NCI-H345 (cell line): ENCODE measurements at regions not wholly inside any gene's neighbourhood (a gene's known extent, or its start where the extent isn't known, plus 50 kb on each side); places are given as distances from the start of the nearest gene placed in this dataset.
"Not testable (repeated sequence)": the region's sequence is repeated elsewhere in the genome, so short reads cannot be mapped to it uniquely, and the experiment has no call there.

ENCODE experiments used
- DNase-seq: peaks from one replicate; lab custom pipeline; 2025; lab: John Stamatoyannopoulos, UW

GRCh38 chr16:31975826-31976419, 102.3 kb downstream of the ZNF267 start:
- DNase-seq, result not testable (repeated sequence)

GRCh38 chr16:31978463-31978862, 104.9 kb downstream of the ZNF267 start:
- not testable (repeated sequence) for DNase-seq

GRCh38 chr16:31981739-31982138, 108.1 kb downstream of the ZNF267 start:
- not testable (repeated sequence) for DNase-seq

GRCh38 chr16:31982986-31983385, 109.4 kb downstream of the ZNF267 start:
- not testable (repeated sequence) for DNase-seq

GRCh38 chr16:31983666-31984065, 110.1 kb downstream of the ZNF267 start:
- not testable (repeated sequence) for DNase-seq

- DNase-seq, result not testable (repeated sequence)
Measured at GRCh38 chr16:31986895-31987294, 113.3 kb downstream of the ZNF267 start.

GRCh38 chr16:31988595-31989581, 115.3 kb downstream of the ZNF267 start:
- DNase-seq, result not testable (repeated sequence)

- not testable (repeated sequence) for DNase-seq
Measured at GRCh38 chr16:31990261-31990660, 116.7 kb downstream of the ZNF267 start.

- not testable (repeated sequence) for DNase-seq
Measured at GRCh38 chr16:31990980-31991379, 117.4 kb downstream of the ZNF267 start.

- not testable (repeated sequence) for DNase-seq
Measured at GRCh38 chr16:31996325-31996724, 122.7 kb downstream of the ZNF267 start.

GRCh38 chr16:32002496-32002895, 128.9 kb downstream of the ZNF267 start:
- DNase-seq, result not testable (repeated sequence)

- DNase-seq, result not testable (repeated sequence)
Measured at GRCh38 chr16:32003819-32004218, 130.2 kb downstream of the ZNF267 start.

GRCh38 chr16:32038783-32039496, 165.3 kb downstream of the ZNF267 start:
- not testable (repeated sequence) for DNase-seq

GRCh38 chr16:32039919-32040318, 166.3 kb downstream of the ZNF267 start:
- not testable (repeated sequence) for DNase-seq

GRCh38 chr16:32066016-32066651, 187.0 kb upstream of the TP53TG3D start:
- peak; percentile 51 for DNase-seq

- not testable (repeated sequence) for DNase-seq
Measured at GRCh38 chr16:32071586-32071985, 181.5 kb upstream of the TP53TG3D start.

GRCh38 chr16:32083891-32084290, 169.2 kb upstream of the TP53TG3D start:
- DNase-seq, result not testable (repeated sequence)

- DNase-seq, result not testable (repeated sequence)
Measured at GRCh38 chr16:32084656-32085401, 168.3 kb upstream of the TP53TG3D start.

- not testable (repeated sequence) for DNase-seq
Measured at GRCh38 chr16:32085438-32086141, 167.5 kb upstream of the TP53TG3D start.

GRCh38 chr16:32115562-32115961, 137.5 kb upstream of the TP53TG3D start:
- DNase-seq, result peak; percentile 4
